Astrocyte (in vitro differentiated cells and primary cell): ENCODE measurements at regions not wholly inside any gene's neighbourhood (a gene's known extent, or its start where the extent isn't known, plus 50 kb on each side); places are given as distances from the start of the nearest gene placed in this dataset.

Experiments
- CTCF ChIP-seq: IDR thresholded peaks from 2 replicates; pipeline ENCODE4 v1.5.1; 2011; ENCODE audit warnings: low read depth, mild to moderate bottlenecking, inconsistent platforms, low read length, moderate library complexity; ENCODE audit not compliant: insufficient read depth
- EZH2 ChIP-seq: IDR thresholded peaks from 2 replicates; pipeline ENCODE4 v1.6.1; 2012; ENCODE audit warnings: mild to moderate bottlenecking, low read length, inconsistent platforms; ENCODE audit not compliant: insufficient read depth

- TF ChIP-seq CTCF, result no peak
- no peak for TF ChIP-seq EZH2
Observed at GRCh38 chr12:92549516-92549915, 153.3 kb upstream of the PLEKHG7 start.
